HL-60 (cell line): ENCODE measurements at regions not wholly inside any gene's neighbourhood (a gene's known extent, or its start where the extent isn't known, plus 50 kb on each side); places are given as distances from the start of the nearest gene placed in this dataset.

Experiments used
- DNase-seq, 2 experiments: peaks; one replicate each; pipeline ENCODE4 v3.0.0-alpha.2; 2010 to 2020; ENCODE audit warnings: low read depth in 1 of 2, low spot score in 1 of 2
- H3K27ac ChIP-seq: fragments of 250-450 bp; sonication (Bioruptor Pico); replicated peaks from 2 replicates; pipeline ENCODE4 v1.5.1; 2020; ENCODE audit warnings: mild to moderate bottlenecking, moderate library complexity
- H3K27me3 ChIP-seq: fragments of 250-450 bp; sonication (Bioruptor Pico); 2 replicates; pipeline ENCODE4 v1.5.1; 2021; ENCODE audit warnings: mild to moderate bottlenecking, moderate library complexity; ENCODE audit not compliant: insufficient read depth, poor library complexity, severe bottlenecking
- H3K4me3 ChIP-seq: replicated peaks from 2 replicates; pipeline ENCODE4 v1.5.1; 2011; ENCODE audit warnings: mild to moderate bottlenecking, control low read depth, low read length; ENCODE audit not compliant: insufficient read depth
- GABPA ChIP-seq: IDR thresholded peaks from 2 replicates; pipeline ENCODE4 v1.6.1; 2012; ENCODE audit warnings: low read depth
- POLR2AphosphoS5 ChIP-seq: IDR thresholded peaks from 2 replicates; pipeline ENCODE4 v1.6.1; 2012; ENCODE audit warnings: low read depth
- SPI1 ChIP-seq: IDR thresholded peaks from 2 replicates; pipeline ENCODE4 v1.6.1; 2012; ENCODE audit warnings: low read depth, mild to moderate bottlenecking, borderline replicate concordance
- TF ChIP-seq, protein P1 (sequence below): IDR thresholded peaks from one replicate; pipeline ENCODE4 v1.5.1; 2011; ENCODE audit warnings: low read length, control low read depth, inconsistent platforms; ENCODE audit not compliant: insufficient read depth
- TF ChIP-seq, protein P2 (sequence below): IDR thresholded peaks from 2 replicates; pipeline ENCODE4 v1.6.1; 2012; ENCODE audit warnings: low read depth; ENCODE audit not compliant: insufficient replicate concordance

DNA sequence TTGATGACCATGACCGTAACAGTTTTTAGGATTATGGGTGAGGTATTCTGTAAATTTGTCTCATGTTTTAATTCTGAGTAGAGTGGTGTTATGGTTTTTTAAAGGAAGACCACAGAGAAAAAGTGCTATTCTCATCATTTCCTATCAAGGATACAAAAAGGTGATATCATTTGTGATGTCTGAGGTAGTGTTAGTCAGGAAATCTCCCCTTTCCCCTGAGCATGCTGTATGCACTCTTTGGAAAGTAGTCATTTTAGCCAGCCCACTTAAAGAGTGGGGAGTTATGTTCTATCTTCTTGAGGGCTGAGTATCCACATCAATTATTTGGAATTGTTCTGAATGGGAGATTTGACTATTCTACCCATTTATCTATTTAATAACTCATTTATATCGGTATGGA, 414.2 kb upstream of the SLC14A2 start:
- peaks cover 3% of the 10 kb centered on the region for H3K27me3 ChIP-seq
- no peak overlapping the region for H3K4me3 ChIP-seq
- DNase-seq, result no peak
- H3K27ac ChIP-seq, result no peak overlapping the region
- TF ChIP-seq GABPA (no peak), POLR2AphosphoS5 (no peak), SPI1 (no peak)
- TF ChIP-seq, protein P1, sequence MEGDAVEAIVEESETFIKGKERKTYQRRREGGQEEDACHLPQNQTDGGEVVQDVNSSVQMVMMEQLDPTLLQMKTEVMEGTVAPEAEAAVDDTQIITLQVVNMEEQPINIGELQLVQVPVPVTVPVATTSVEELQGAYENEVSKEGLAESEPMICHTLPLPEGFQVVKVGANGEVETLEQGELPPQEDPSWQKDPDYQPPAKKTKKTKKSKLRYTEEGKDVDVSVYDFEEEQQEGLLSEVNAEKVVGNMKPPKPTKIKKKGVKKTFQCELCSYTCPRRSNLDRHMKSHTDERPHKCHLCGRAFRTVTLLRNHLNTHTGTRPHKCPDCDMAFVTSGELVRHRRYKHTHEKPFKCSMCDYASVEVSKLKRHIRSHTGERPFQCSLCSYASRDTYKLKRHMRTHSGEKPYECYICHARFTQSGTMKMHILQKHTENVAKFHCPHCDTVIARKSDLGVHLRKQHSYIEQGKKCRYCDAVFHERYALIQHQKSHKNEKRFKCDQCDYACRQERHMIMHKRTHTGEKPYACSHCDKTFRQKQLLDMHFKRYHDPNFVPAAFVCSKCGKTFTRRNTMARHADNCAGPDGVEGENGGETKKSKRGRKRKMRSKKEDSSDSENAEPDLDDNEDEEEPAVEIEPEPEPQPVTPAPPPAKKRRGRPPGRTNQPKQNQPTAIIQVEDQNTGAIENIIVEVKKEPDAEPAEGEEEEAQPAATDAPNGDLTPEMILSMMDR, result no peak
- TF ChIP-seq, protein P2, sequence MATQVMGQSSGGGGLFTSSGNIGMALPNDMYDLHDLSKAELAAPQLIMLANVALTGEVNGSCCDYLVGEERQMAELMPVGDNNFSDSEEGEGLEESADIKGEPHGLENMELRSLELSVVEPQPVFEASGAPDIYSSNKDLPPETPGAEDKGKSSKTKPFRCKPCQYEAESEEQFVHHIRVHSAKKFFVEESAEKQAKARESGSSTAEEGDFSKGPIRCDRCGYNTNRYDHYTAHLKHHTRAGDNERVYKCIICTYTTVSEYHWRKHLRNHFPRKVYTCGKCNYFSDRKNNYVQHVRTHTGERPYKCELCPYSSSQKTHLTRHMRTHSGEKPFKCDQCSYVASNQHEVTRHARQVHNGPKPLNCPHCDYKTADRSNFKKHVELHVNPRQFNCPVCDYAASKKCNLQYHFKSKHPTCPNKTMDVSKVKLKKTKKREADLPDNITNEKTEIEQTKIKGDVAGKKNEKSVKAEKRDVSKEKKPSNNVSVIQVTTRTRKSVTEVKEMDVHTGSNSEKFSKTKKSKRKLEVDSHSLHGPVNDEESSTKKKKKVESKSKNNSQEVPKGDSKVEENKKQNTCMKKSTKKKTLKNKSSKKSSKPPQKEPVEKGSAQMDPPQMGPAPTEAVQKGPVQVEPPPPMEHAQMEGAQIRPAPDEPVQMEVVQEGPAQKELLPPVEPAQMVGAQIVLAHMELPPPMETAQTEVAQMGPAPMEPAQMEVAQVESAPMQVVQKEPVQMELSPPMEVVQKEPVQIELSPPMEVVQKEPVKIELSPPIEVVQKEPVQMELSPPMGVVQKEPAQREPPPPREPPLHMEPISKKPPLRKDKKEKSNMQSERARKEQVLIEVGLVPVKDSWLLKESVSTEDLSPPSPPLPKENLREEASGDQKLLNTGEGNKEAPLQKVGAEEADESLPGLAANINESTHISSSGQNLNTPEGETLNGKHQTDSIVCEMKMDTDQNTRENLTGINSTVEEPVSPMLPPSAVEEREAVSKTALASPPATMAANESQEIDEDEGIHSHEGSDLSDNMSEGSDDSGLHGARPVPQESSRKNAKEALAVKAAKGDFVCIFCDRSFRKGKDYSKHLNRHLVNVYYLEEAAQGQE, result no peak

DNA sequence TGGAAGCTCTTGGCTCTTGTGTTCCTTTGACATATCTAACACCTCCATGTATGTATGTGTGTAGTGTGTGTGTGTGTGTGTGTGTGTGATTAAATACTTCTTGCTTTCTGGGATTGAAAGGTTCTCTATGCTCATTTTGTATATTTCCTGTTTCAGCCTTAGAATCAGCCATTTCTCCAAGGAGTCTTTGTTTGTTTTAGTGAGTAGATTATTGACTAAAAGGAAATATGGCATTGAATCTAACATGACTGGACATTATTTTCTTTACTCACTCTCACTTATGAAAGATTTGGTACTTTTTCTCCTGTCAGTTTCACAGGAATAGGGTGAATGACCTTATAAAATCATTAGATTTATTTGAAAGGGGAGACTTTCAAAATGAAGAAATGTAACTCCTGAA, 413.8 kb upstream of the SLC14A2 start:
- Histone ChIP-seq H3K27me3 (peaks cover 3% of the 10 kb centered on the region), H3K27ac (no peak overlapping the region), H3K4me3 (no peak overlapping the region)
- no peak for DNase-seq
- TF ChIP-seq POLR2AphosphoS5 (no peak), SPI1 (no peak), GABPA (no peak)
- TF ChIP-seq, protein P1, result no peak
- TF ChIP-seq, protein P2, result no peak

DNA sequence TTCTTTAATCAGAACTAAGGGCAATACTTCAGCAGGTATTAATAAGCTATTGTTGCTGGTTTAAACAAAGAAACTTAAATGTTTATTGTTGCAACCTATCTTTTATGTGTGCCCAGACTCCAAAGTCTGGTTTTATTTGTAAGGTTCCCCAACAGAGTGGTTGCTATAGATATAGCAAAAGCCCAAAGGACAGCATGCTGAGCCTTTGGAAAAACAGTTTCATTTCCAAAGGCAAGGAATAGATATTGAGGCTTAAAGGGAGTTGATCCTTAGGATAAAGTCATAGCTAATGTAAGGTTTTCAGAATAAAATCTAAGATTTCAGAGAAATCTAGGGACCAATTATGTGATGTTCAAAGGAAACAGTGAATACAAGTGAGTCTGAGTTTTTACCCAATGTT, 413.2 kb upstream of the SLC14A2 start:
- no peak for DNase-seq
- TF ChIP-seq POLR2AphosphoS5, result no peak
- TF ChIP-seq, protein P1, result no peak
- TF ChIP-seq GABPA, result no peak
- TF ChIP-seq SPI1, result no peak
- TF ChIP-seq, protein P2, result no peak
- no peak overlapping the region for H3K4me3 ChIP-seq
- peaks cover 3% of the 10 kb centered on the region for H3K27me3 ChIP-seq
- no peak overlapping the region for H3K27ac ChIP-seq
